ENCODE measurements at regions not wholly inside any gene's neighbourhood (a gene's known extent, or its start where the extent isn't known, plus 50 kb on each side); places are given as distances from the start of the nearest gene placed in this dataset.

DNA sequence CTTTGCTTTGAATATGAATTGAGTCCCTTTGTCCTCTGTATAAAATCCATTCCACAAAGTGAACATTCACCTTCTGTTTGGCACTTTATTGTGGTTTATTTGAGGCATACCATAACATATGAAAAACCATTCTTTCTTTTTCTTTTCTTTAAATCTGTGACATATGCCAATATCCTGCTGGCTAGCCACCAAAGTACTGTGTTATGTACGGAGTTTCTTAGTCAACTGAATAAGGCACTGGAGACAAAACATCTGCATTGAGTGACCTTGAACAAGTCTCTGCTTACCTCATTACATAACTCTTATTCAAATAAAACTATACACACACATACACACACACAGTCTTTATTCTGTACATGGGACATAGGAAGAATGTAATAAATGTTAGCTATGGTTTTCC, 872.8 kb downstream of the C4orf33 start:
- no peaks in the 10 kb centered on the region for H3K27me3 Mint-ChIP-seq (ENCODE audit: insufficient read depth)
- H3K27ac Mint-ChIP-seq: no peak overlapping the region
- no peak for DNase-seq
- H3K36me3 Mint-ChIP-seq (ENCODE audit: low read depth): no peaks in the 10 kb centered on the region
- H3K9me3 Mint-ChIP-seq: no peaks in the 10 kb centered on the region
- no peaks in the 10 kb centered on the region for H3K4me1 Mint-ChIP-seq (ENCODE audit: low read depth)
- no peak overlapping the region for H3K4me3 Mint-ChIP-seq
- TF ChIP-seq, protein P1, sequence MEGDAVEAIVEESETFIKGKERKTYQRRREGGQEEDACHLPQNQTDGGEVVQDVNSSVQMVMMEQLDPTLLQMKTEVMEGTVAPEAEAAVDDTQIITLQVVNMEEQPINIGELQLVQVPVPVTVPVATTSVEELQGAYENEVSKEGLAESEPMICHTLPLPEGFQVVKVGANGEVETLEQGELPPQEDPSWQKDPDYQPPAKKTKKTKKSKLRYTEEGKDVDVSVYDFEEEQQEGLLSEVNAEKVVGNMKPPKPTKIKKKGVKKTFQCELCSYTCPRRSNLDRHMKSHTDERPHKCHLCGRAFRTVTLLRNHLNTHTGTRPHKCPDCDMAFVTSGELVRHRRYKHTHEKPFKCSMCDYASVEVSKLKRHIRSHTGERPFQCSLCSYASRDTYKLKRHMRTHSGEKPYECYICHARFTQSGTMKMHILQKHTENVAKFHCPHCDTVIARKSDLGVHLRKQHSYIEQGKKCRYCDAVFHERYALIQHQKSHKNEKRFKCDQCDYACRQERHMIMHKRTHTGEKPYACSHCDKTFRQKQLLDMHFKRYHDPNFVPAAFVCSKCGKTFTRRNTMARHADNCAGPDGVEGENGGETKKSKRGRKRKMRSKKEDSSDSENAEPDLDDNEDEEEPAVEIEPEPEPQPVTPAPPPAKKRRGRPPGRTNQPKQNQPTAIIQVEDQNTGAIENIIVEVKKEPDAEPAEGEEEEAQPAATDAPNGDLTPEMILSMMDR (IDR thresholded peaks at IDR 0.05): no peak

DNA sequence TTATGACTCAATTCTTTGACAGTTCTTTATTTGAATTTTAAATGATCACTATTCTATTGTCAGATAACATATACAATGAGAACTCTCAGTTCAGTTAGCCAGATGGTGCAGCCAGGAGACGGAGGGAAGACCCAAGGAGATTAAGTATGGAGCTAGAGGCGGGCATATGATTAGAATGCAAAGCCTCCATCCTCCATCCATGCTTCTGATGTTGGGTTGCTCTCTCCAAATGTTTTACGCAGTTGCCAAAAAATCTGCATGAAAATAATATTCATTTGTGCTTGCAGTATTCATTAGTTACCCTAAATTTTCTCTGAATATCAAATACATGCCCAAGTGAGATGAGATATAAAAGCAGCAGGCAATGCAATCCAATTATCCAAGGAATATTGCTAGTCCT, 874.8 kb downstream of the C4orf33 start:
- Mint-ChIP-seq H3K9me3 (no peaks in the 10 kb centered on the region; the same call in 1 of the 2 replicates), H3K36me3 (ENCODE audit: low read depth) (no peaks in the 10 kb centered on the region), H3K27me3 (ENCODE audit: insufficient read depth) (no peaks in the 10 kb centered on the region), H3K27ac (no peak overlapping the region), H3K4me1 (ENCODE audit: low read depth) (no peaks in the 10 kb centered on the region), H3K4me3 (no peak overlapping the region)
- no peak for DNase-seq
- TF ChIP-seq, protein P1 (IDR thresholded peaks at IDR 0.05): no peak

DNA sequence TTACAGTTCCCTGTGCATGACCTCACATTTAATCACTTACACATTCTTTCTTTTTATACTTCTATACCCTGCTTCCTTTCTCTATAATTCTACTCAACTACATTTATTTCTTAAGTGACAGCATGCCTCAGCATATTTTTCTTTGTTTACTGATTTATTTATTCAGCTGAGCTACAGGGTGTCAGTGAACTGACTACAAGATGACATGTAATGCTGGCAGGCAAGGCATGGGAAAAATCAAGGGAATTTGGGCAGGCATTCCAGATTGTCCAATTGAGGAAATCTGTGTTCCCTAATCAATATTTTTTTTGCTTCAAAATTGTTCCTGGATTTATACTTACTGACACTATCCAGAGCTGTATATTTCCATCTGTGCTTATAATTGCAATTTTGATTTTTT, 875.5 kb downstream of the C4orf33 start:
- Mint-ChIP-seq H3K9me3 (no peaks in the 10 kb centered on the region; the same call in 1 of the 2 replicates), H3K27me3 (ENCODE audit: insufficient read depth) (no peaks in the 10 kb centered on the region), H3K4me1 (ENCODE audit: low read depth) (no peaks in the 10 kb centered on the region), H3K36me3 (ENCODE audit: low read depth) (no peaks in the 10 kb centered on the region), H3K4me3 (no peak overlapping the region), H3K27ac (no peak overlapping the region)
- no peak for DNase-seq
- TF ChIP-seq, protein P1 (IDR thresholded peaks at IDR 0.05): no peak

DNA sequence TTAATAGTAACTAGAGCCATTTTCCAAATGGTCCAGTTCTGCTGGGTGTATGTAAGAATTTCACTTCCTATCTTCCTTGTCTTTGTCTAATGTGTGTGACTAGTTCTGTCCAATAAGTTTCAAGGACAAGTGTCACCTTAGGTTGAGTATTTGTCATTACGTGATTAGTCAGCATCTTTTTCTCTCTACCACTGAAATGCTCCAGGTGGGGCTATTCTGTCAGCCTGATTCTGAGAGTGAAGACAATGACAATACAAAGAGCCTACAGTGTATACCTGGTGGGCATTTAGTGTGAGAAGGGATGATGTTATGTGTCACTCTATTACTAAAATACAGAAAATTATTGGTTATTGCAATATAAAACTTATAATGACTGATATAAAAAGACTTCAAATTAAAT, 876.3 kb downstream of the C4orf33 start:
- H3K27ac Mint-ChIP-seq: no peak overlapping the region
- TF ChIP-seq, protein P1 (IDR thresholded peaks at IDR 0.05): no peak; the same call in 1 of the 2 replicates
- no peaks in the 10 kb centered on the region for H3K4me1 Mint-ChIP-seq (ENCODE audit: low read depth)
- no peak overlapping the region for H3K4me3 Mint-ChIP-seq
- no peak for DNase-seq
- H3K27me3 Mint-ChIP-seq (ENCODE audit: insufficient read depth): no peaks in the 10 kb centered on the region
- no peaks in the 10 kb centered on the region for H3K36me3 Mint-ChIP-seq (ENCODE audit: low read depth)
- H3K9me3 Mint-ChIP-seq: no peaks in the 10 kb centered on the region; the same call in 1 of the 2 replicates

DNA sequence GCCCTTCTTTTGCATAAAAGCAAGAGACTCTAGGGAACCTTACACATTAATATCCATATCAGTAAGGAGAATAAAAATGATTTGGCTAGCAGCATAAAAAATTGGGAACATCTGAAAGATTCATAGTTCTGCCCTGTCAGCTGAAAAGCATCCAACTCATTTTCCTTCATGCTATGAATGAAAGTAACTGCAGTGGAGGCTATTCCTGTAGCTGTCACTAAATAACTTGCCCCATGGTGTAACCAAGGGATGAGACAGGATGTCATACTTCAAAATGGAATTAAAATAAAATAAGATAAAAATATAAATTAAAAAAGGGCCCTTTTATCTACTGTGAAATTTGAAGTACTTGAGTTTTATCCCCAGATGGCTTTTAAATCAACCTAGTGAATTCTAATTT, 878.8 kb downstream of the C4orf33 start:
- Mint-ChIP-seq H3K4me1 (ENCODE audit: low read depth) (no peaks in the 10 kb centered on the region), H3K27ac (no peak overlapping the region), H3K9me3 (no peaks in the 10 kb centered on the region; the same call in 1 of the 2 replicates), H3K4me3 (no peak overlapping the region), H3K27me3 (ENCODE audit: insufficient read depth) (no peaks in the 10 kb centered on the region), H3K36me3 (ENCODE audit: low read depth) (no peaks in the 10 kb centered on the region)
- no peak for DNase-seq
- TF ChIP-seq, protein P1 (IDR thresholded peaks at IDR 0.05): no peak

DNA sequence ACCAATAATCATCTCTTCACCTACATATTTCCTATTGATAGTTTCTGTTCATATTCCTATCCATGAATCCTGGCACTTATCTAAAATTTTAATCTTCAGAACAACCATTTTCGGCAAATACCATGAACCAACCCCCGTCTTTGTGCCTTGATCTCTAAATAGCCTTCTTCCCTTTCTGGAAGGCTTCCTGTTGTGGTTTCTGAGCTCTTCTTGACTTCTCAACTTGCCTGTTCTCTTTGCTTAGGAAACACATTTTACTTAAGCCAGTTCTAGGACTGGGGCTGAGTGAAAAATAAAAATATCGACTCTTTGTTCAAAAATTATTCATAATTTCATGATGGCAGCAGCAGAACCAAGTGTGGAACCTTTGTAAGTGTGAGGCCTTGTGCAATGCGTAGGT, 882.4 kb downstream of the C4orf33 start:
- Mint-ChIP-seq H3K27me3 (ENCODE audit: insufficient read depth) (no peaks in the 10 kb centered on the region; the same call in 1 of the 2 replicates), H3K9me3 (no peaks in the 10 kb centered on the region; the same call in 1 of the 2 replicates), H3K4me1 (ENCODE audit: low read depth) (no peaks in the 10 kb centered on the region), H3K27ac (no peak overlapping the region), H3K4me3 (no peak overlapping the region), H3K36me3 (ENCODE audit: low read depth) (no peaks in the 10 kb centered on the region)
- TF ChIP-seq, protein P1 (IDR thresholded peaks at IDR 0.05): no peak
- no peak for DNase-seq
